GM21423 (cell line): ENCODE measurements at regions not wholly inside any gene's neighbourhood (a gene's known extent, or its start where the extent isn't known, plus 50 kb on each side); places are given as distances from the start of the nearest gene placed in this dataset.
"Not testable (repeated sequence)": the region's sequence is repeated elsewhere in the genome, so short reads cannot be mapped to it uniquely, and the experiment has no call there.

Source experiments
- ATAC-seq: cut with Tn5 transposase; IDR thresholded peaks from one replicate; pipeline ENCODE4 v1.9.1; 2021; ENCODE audit warnings: mild to moderate bottlenecking, moderate library complexity; ENCODE audit not compliant: unreplicated experiment

DNA sequence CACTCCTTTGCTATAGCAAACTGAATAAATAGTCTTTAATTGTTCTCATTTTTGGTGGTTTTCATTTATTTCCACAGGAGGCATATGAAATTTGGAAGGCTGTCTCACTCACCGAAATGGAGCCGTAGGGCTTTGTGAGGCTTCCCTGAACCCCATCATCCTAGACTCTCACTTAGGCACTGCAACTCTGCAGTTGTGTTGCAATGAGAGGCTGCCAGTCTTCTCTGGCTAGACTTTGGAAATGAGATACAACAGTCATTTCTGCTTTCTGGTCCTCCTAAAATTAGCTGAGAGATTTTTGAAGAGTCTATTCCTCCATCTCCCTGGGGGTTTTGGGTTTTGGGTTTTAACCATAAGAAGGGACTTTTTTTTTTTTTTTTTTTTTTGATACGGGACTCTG lies 146.5 kb downstream of the SH3BGRL start:
- ATAC-seq: no peak

GRCh38 chrX:81354954-81355353 lies 153.1 kb downstream of the SH3BGRL start:
- no peak for ATAC-seq

- no peak for ATAC-seq
These were observed 153.5 kb downstream of the SH3BGRL start for GRCh38 chrX:81355436-81355835.

- ATAC-seq: no peak
These were observed 165.4 kb downstream of the SH3BGRL start for GRCh38 chrX:81367291-81367690.

DNA sequence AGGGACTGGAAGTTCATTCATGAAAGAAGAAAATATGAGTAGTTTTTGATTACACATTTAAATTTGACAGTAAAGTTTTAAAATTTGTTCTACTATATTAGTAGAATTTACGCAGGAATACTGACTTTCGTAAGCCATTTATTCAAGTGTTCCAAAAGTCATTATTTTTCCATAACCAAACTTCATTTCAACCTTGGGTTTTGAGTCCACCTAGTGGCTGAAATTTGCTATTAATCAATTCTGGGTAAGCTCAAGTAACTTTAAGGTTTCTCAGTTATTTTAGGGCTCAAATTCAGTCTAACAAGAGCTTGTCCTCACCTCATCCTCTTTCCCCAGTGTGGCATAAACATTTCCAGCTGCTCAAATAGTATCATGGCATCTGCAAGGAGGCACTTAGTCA lies 175.4 kb downstream of the SH3BGRL start:
- ATAC-seq: no peak

DNA sequence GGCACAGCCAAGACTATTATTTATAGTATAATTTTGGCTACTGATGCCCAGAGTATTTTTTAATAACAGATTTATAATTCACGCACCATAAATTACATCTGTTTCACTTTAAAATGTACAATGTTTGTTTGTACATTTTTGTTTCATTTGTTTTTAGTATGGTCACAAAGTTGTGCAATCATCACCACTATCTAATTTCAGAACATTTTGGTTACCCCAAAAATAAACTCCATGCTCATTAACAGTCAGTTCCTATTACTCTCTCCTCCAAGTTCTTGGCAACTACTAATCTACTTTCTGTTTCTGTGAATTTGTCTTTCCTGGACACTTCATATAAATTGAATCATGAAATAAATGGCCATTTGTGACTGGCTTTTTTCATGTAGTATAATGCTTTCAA lies 176.7 kb downstream of the SH3BGRL start:
- ATAC-seq: no peak

DNA sequence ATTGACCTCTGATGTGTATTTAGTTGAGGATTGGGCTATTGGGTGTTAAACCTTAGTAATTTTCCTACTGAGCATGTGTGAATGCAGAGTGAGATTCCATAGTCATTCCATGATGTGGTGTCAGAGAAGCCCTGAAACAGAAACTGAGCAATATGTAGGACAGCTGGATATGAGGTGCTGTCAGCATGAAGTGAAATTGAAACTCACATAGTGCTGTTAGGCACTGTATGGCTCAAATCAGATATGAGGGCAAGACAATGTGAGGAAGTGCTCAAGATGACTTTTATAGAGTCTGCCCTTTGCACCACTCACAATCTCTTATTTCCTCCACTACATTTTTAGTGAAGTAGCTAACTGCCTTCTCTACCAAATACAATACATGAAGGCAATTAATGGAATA lies 188.3 kb downstream of the SH3BGRL start:
- ATAC-seq: peak; percentile 79

DNA sequence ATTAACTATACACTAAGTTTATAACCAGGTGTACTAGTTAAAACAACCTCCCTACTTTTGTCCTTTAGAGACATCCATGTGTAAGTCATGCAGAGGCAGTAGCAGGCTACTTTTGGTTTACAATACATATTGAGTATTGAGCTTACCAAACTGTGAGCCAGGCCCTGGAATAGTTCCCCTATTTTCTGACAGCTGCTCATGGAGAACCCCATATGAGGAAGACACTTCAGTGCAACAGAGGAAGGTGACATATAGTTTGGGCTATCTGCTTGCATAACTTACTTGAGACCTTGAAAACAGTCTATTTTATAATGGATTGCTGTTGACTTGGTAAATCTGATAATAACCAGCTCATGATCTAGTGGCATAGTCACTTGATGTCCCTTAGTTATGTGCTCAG lies 190.5 kb downstream of the SH3BGRL start:
- ATAC-seq: no peak

DNA sequence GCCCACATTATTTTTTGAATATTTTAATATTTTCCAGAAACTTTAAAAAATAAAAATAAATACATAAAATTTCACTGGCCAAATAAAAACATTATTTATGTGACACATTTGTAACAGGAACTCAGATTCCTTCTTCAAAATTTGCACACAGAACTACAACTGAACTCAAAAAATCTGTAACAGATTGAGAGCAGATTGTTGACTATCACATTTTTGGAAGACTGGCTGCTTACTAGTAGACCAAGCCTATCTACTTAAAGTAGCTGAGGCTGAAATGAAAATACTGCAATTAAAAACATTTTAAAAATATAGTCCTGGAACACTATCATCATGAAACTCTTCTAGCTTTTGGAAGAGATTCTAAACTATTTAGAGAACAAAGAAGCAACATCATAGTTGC lies 203.9 kb downstream of the SH3BGRL start:
- no peak for ATAC-seq

DNA sequence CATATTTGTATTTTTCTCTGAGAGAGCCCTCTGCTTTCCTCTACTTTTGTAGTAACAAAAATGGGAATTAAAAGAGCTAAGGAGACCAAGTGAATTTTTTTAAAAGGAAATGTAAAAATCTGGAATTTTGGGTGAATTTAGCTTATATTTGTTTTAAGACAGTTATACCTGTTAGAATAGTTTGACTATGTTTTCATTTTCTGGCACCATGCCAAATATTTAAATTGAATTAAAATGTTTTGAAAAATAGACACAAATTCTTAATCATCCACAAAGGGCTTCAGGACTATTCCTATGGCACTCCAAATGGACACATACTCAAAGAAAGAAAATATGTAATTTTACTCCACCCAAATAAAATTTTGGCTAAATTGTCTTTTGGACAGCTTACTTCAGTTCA lies 209.6 kb downstream of the SH3BGRL start:
- no peak for ATAC-seq

GRCh38 chrX:81412428-81412827 lies 210.5 kb downstream of the SH3BGRL start:
- ATAC-seq: no peak

DNA sequence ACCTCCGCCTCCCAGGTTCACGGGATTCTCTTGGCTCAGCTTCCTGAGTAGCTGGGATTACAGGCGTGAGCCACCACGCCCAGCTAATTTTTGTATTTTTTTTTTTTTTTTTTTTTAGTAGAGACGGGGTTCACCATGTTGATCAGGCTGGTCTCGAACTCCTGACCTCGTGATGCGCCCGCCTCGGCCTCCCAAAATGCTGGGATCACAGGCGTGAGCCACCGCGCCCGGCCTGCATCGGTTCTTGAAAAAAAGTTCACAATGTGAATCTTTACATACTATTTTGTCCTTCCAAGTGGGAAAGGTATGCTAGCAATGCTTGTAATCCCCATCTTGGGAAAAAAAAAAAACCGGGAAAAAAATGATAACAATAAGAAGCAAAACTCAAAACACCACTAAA lies 211.0 kb downstream of the SH3BGRL start:
- not testable (repeated sequence) for ATAC-seq

GRCh38 chrX:81414630-81415029 lies 212.7 kb downstream of the SH3BGRL start:
- no peak for ATAC-seq
